Upper lobe of left lung (tissue), 6 donors: ENCODE measurements at regions not wholly inside any gene's neighbourhood (a gene's known extent, or its start where the extent isn't known, plus 50 kb on each side); places are given as distances from the start of the nearest gene placed in this dataset.

ENCODE experiments used
- ATAC-seq, 2 donors: fragments of 200-7000 bp; cut with Tn5 transposase; one replicate each; pipeline ENCODE4 v1.9.1; 2022; ENCODE audit warnings: mild to moderate bottlenecking in 2 of 2, moderate library complexity in 2 of 2; ENCODE audit not compliant: low FRiP score in 2 of 2
- DNase-seq, 2 donors: peaks; one replicate each; pipeline ENCODE4 v3.0.0-alpha.2; 2019 to 2020
- H3K27ac ChIP-seq, 4 donors: fragments of 200-600 bp; sonication (generic); one replicate each; pipeline ENCODE4 v1.5.1; 2016 to 2019
- H3K27me3 ChIP-seq, 4 donors: fragments of 200-600 bp; sonication (generic); one replicate each; pipeline ENCODE4 v1.5.1; 2017 to 2019
- H3K36me3 ChIP-seq, 4 donors: fragments of 200-600 bp; sonication (generic); one replicate each; pipeline ENCODE4 v1.5.1; 2016 to 2019
- H3K4me1 ChIP-seq, 4 donors: fragments of 200-600 bp; sonication (generic); one replicate each; pipeline ENCODE4 v1.5.1; 2018 to 2019
- H3K4me3 ChIP-seq, 4 donors: fragments of 200-600 bp; sonication (generic); one replicate each; pipeline ENCODE4 v1.5.1; 2017 to 2019; ENCODE audit warnings: mild to moderate bottlenecking in 2 of 4, moderate library complexity in 1 of 4
- H3K9me3 ChIP-seq, 4 donors: fragments of 200-600 bp; sonication (generic); one replicate each; pipeline ENCODE4 v1.5.1; 2018 to 2019
- EP300 ChIP-seq, 4 donors: sonication (generic); formaldehyde crosslinking; IDR thresholded peaks; one replicate each; pipeline ENCODE4 v1.5.1; 2017; ENCODE audit warnings: antibody characterized with exemption in 4 of 4, control low read depth in 2 of 4
- POLR2A ChIP-seq, 4 donors: fragments of 450-650 bp; IDR thresholded peaks; one replicate each; pipeline ENCODE4 v1.5.1; 2016 to 2017; ENCODE audit warnings: antibody characterized with exemption in 4 of 4, mild to moderate bottlenecking in 2 of 4
- POLR2AphosphoS5 ChIP-seq, 2 donors: sonication (generic); formaldehyde crosslinking; IDR thresholded peaks; one replicate each; pipeline ENCODE4 v1.5.1; 2017; ENCODE audit warnings: antibody characterized with exemption in 2 of 2
- WGBS, 2 donors: methylation state at CpG; one replicate each; pipeline ENCODE4 v1.1.5; 2017 to 2018; 5-methylcytosine and 5-hydroxymethylcytosine counted together
- TF ChIP-seq, protein P1 (sequence below), 6 experiments: fragments of 450-650 bp in 4 of 6; fragments of 200-600 bp in 2 of 6; sonication (generic) in 2 of 6; IDR thresholded peaks; one replicate each; pipeline ENCODE4 v1.5.1; 2016 to 2019; ENCODE audit warnings: antibody characterized with exemption in 6 of 6
- donor health status: DM: no; HTN: no; CAD: no; lungs with moderate emphysema.
- donor health status: DM: no; HTN: yes; CAD: no; lungs with severe emphysema.

- H3K36me3 ChIP-seq = no peaks in the 10 kb centered on the region
- H3K4me3 ChIP-seq = no peak overlapping the region
- H3K4me1 ChIP-seq = peaks cover 1 to 35% (median 20%) of the 10 kb centered on the region in 4 donors
- TF ChIP-seq, protein P1, sequence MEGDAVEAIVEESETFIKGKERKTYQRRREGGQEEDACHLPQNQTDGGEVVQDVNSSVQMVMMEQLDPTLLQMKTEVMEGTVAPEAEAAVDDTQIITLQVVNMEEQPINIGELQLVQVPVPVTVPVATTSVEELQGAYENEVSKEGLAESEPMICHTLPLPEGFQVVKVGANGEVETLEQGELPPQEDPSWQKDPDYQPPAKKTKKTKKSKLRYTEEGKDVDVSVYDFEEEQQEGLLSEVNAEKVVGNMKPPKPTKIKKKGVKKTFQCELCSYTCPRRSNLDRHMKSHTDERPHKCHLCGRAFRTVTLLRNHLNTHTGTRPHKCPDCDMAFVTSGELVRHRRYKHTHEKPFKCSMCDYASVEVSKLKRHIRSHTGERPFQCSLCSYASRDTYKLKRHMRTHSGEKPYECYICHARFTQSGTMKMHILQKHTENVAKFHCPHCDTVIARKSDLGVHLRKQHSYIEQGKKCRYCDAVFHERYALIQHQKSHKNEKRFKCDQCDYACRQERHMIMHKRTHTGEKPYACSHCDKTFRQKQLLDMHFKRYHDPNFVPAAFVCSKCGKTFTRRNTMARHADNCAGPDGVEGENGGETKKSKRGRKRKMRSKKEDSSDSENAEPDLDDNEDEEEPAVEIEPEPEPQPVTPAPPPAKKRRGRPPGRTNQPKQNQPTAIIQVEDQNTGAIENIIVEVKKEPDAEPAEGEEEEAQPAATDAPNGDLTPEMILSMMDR (IDR thresholded peaks at IDR 0.05) = no peak
- TF ChIP-seq EP300 (IDR thresholded peaks at IDR 0.05) (no peak), POLR2A (IDR thresholded peaks at IDR 0.05) (no peak), POLR2AphosphoS5 (IDR thresholded peaks at IDR 0.05) (no peak)
- DNase-seq (peak in 1 of 2 donors; percentile 50), ATAC-seq (no peak)
- H3K27ac ChIP-seq = no peak overlapping the region
- H3K27me3 ChIP-seq = no peaks in the 10 kb centered on the region
- 69% methylated on average over 12 to 16 of the region's 16 CpGs for WGBS, 2 donors
- no peaks in the 10 kb centered on the region for H3K9me3 ChIP-seq
These were observed 103.9 kb upstream of the HDAC4 start for GRCh38 chr2:239504643-239505235.

- no peaks in the 10 kb centered on the region for H3K27me3 ChIP-seq
- peak overlapping the region in 3 of 4 donors; percentile 72 to 84 (median 78) for H3K27ac ChIP-seq
- H3K4me3 ChIP-seq = no peak overlapping the region
- H3K36me3 ChIP-seq = no peaks in the 10 kb centered on the region
- peaks cover 10 to 38% (median 29%) of the 10 kb centered on the region in 4 donors for H3K4me1 ChIP-seq
- peak in 1 of 2 donors; percentile 50 for TF ChIP-seq POLR2AphosphoS5 (IDR thresholded peaks at IDR 0.05)
- TF ChIP-seq, protein P1 (IDR thresholded peaks at IDR 0.05) = peak in 2 of 6 experiments; percentile 9 to 20
- no peak for TF ChIP-seq POLR2A (IDR thresholded peaks at IDR 0.05)
- peak in 1 of 4 donors; percentile 74 for TF ChIP-seq EP300 (IDR thresholded peaks at IDR 0.05)
- WGBS, 2 donors = 70 to 72% methylated on average over 10 to 19 of the region's 19 CpGs
- DNase-seq (peak; percentile 82 to 92), ATAC-seq (peak in 1 of 2 donors; percentile 83)
- no peaks in the 10 kb centered on the region for H3K9me3 ChIP-seq
These were observed 101.8 kb upstream of the HDAC4 start for GRCh38 chr2:239502430-239503186.

DNA sequence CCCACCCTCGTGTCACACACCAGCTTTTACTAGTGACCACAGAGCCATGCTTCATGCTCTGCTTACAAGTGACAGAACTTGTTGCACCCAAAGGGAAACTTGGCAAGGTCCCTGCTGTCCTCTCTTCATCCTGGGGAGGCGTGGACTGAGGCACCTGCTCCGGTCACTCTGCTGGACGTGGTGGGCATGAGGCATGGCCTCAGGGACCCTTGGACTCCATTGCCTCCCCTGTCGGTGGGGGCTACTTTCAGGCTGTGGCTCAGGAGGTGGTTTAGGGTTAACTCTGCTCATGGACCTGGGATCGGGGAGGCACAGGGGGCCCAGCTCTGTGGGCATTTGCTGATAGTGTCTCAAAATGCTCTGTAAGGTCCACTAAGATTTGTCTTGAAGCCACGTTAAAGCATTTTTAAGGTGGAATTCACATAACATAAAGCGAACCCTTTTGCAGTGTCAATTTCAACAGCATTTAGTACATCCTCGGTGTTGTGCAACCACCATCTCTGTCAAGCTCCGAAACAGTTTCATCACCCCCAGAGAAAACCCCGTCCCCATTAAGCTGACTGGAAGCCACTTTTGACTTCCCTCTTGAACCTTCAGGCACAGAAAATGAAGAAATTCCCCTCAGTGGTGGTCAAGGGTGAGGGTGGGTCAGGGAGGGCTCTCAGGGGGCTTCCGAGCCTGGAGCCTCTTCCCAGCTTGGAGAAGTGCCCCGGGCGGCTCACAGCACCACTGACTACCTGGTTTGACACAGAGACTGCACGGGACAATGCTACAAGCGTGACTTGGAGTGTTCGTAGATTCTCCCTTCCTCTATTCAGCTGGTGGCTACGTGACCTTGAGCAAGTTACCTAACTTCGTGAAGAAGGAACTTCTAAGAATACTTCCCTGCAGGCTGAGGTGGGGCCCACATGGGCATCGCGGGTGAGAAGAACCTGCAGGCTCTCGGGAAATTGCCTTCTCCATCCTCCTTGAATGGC lies 100.0 kb upstream of the HDAC4 start:
- Histone ChIP-seq H3K9me3 (no peaks in the 10 kb centered on the region), H3K4me1 (peaks cover 10 to 44% (median 30%) of the 10 kb centered on the region in 4 donors), H3K36me3 (no peaks in the 10 kb centered on the region), H3K27ac (peak overlapping the region; percentile 72 to 84 (median 75)), H3K27me3 (no peaks in the 10 kb centered on the region), H3K4me3 (no peak overlapping the region)
- TF ChIP-seq EP300 (IDR thresholded peaks at IDR 0.05) (no peak), POLR2A (IDR thresholded peaks at IDR 0.05) (no peak), POLR2AphosphoS5 (IDR thresholded peaks at IDR 0.05) (no peak)
- TF ChIP-seq, protein P1 (IDR thresholded peaks at IDR 0.05) = no peak
- DNase-seq = peak; percentile 16 to 68
- ATAC-seq = peak in 1 of 2 donors; percentile 38
- 65 to 72% methylated on average over 20 to 22 of the region's 22 CpGs for WGBS, 2 donors

GRCh38 chr2:239499726-239500573 lies 99.1 kb upstream of the HDAC4 start:
- Histone ChIP-seq H3K27ac (peak overlapping the region; percentile 72 to 84 (median 75)), H3K4me3 (no peak overlapping the region), H3K36me3 (no peaks in the 10 kb centered on the region), H3K9me3 (no peaks in the 10 kb centered on the region), H3K27me3 (no peaks in the 10 kb centered on the region), H3K4me1 (peaks cover 10 to 53% (median 34%) of the 10 kb centered on the region in 4 donors)
- ATAC-seq (peak in 1 of 2 donors; percentile 69), DNase-seq (peak in 1 of 2 donors; percentile 49)
- WGBS, 2 donors = 61 to 64% methylated on average over 12 to 13 of the region's 13 CpGs
- TF ChIP-seq POLR2AphosphoS5 (IDR thresholded peaks at IDR 0.05) (no peak), POLR2A (IDR thresholded peaks at IDR 0.05) (no peak), EP300 (IDR thresholded peaks at IDR 0.05) (no peak)
- TF ChIP-seq, protein P1 (IDR thresholded peaks at IDR 0.05) = no peak
